Body of pancreas (tissue), 4 donors: ENCODE measurements at regions not wholly inside any gene's neighbourhood (a gene's known extent, or its start where the extent isn't known, plus 50 kb on each side); places are given as distances from the start of the nearest gene placed in this dataset.

Experiments
- ATAC-seq: fragments of 150-250 bp; one replicate; pipeline ENCODE4 v1.9.1; 2016
- DNase-seq, 4 donors: peaks; one replicate each; pipeline ENCODE4 v3.0.0-alpha.2; 2019
- H3K27ac ChIP-seq, 4 donors: fragments of 200-600 bp; sonication (generic); 1 replicate in 3 of 4; 2 replicates in 1 of 4; pipeline versions ENCODE4 v1.5.1 to v1.6.1; 2016 to 2019; ENCODE audit warnings: mild to moderate bottlenecking in 1 of 4, mixed read lengths in 1 of 4, moderate library complexity in 1 of 4
- H3K27me3 ChIP-seq, 2 donors: fragments of 200-600 bp; sonication (generic); one replicate each; pipeline ENCODE4 v1.6.0; 2016; ENCODE audit warnings: mild to moderate bottlenecking in 1 of 2
- H3K36me3 ChIP-seq, 2 donors: fragments of 200-600 bp; sonication (generic); replicated peaks in 1 of 2; 2 replicates each; pipeline ENCODE4 v1.5.1; 2016; ENCODE audit warnings: low read depth in 2 of 2; ENCODE audit not compliant: insufficient read depth in 1 of 2
- H3K4me1 ChIP-seq: fragments of 200-600 bp; sonication (generic); one replicate; pipeline ENCODE4 v1.6.0; 2016
- H3K4me3 ChIP-seq, 2 donors: fragments of 200-600 bp; sonication (generic); 1 replicate in 1 of 2; 2 replicates in 1 of 2; pipeline ENCODE4 v1.5.1; 2016 to 2019
- H3K9me3 ChIP-seq, 3 donors: fragments of 200-600 bp; sonication (generic); 1 replicate in 2 of 3; 2 replicates in 1 of 3; pipeline ENCODE4 v1.5.1; 2016
- POLR2A ChIP-seq, 3 donors: fragments of 450-650 bp; IDR thresholded peaks; one replicate each; pipeline ENCODE4 v1.6.1; 2016; ENCODE audit warnings: antibody characterized with exemption in 3 of 3, mild to moderate bottlenecking in 2 of 3
- WGBS, 2 donors: methylation state at CpG; one replicate each; pipeline ENCODE4 v1.1.5; 2017; 5-methylcytosine and 5-hydroxymethylcytosine counted together
- intact Hi-C: fragments of 100-400 bp; cut with DNase I; formaldehyde crosslinking; loops from one replicate; pipeline ENCODE4 v1.15.1; 2023
- TF ChIP-seq, protein P1 (sequence below), 7 experiments: fragments of 450-650 bp in 4 of 7; fragments of 200-600 bp in 3 of 7; sonication (generic) in 3 of 7; IDR thresholded peaks; one replicate each; pipeline ENCODE4 v1.5.1; 2016 to 2019; ENCODE audit warnings: antibody characterized with exemption in 7 of 7

DNA sequence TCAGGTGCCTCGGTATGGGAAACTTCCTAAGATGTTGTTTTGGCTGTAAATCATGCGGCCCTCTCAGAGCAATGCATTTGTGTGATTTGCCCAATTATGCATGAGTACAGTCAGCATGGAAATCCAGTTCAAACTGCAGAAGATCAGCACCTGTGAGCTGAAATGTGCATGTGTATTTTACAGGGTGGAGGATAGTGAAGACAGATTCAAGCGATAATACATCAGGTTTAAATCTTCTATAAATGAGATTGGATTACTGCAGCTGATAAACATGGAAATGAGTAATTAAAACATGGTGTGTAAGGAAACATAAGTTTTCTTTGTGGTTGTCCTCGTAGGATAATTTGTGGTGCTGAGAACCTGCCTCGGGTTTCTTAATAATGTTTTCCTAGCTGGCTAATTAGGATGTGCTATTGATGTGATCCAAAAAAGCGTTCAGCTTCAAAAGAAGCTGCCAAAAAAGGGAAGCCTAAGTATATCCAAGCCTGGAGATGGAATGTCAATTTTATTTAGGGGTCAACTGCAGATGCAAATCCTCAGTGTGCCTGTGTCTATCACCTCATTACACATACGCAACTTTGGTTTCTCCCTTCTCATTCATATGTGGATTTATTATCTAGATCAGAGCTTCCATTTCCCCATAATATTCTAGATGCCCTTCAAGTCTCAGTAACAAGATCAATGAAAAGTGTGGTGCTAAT is 117.1 kb upstream of the CCDC28A start:
- Histone ChIP-seq H3K36me3 (no peaks in the 10 kb centered on the region), H3K4me1 (no peaks in the 10 kb centered on the region), H3K9me3 (no peaks in the 10 kb centered on the region), H3K27ac (no peak overlapping the region), H3K27me3 (no peaks in the 10 kb centered on the region), H3K4me3 (no peak overlapping the region)
- 85 to 89% methylated on average over 7 of the region's 7 CpGs for WGBS, 2 donors
- intact Hi-C loops: no loop called here
- no peak for DNase-seq
- ATAC-seq: no peak
- TF ChIP-seq, protein P1, sequence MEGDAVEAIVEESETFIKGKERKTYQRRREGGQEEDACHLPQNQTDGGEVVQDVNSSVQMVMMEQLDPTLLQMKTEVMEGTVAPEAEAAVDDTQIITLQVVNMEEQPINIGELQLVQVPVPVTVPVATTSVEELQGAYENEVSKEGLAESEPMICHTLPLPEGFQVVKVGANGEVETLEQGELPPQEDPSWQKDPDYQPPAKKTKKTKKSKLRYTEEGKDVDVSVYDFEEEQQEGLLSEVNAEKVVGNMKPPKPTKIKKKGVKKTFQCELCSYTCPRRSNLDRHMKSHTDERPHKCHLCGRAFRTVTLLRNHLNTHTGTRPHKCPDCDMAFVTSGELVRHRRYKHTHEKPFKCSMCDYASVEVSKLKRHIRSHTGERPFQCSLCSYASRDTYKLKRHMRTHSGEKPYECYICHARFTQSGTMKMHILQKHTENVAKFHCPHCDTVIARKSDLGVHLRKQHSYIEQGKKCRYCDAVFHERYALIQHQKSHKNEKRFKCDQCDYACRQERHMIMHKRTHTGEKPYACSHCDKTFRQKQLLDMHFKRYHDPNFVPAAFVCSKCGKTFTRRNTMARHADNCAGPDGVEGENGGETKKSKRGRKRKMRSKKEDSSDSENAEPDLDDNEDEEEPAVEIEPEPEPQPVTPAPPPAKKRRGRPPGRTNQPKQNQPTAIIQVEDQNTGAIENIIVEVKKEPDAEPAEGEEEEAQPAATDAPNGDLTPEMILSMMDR (IDR thresholded peaks at IDR 0.05): no peak
- no peak for TF ChIP-seq POLR2A (IDR thresholded peaks at IDR 0.05)

DNA sequence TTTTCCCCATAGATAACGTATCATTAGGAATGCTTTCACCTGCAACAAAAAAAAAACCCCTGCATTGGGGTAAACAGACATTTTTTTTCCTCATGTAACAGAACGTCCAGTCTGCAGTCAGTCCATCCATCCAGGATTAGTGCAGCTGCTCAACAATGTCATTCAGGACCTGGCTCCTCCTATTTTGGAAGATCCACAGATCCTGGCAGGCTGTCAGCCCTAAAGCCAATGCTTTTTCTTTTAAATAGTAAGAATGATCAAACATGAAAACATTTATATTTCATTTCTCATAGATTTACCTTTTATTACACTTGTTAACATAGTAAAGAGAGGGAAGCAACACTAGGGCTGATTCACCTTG is 116.5 kb upstream of the CCDC28A start:
- no peaks in the 10 kb centered on the region for H3K4me1 ChIP-seq
- H3K9me3 ChIP-seq: no peaks in the 10 kb centered on the region
- TF ChIP-seq, protein P1 (IDR thresholded peaks at IDR 0.05): no peak
- TF ChIP-seq POLR2A (IDR thresholded peaks at IDR 0.05): no peak
- no peaks in the 10 kb centered on the region for H3K27me3 ChIP-seq
- DNase-seq (no peak), ATAC-seq (no peak)
- H3K36me3 ChIP-seq: no peaks in the 10 kb centered on the region
- 55 to 59% methylated on average over 2 of the region's 2 CpGs for WGBS, 2 donors
- H3K4me3 ChIP-seq: no peak overlapping the region
- intact Hi-C loops: no loop called here
- H3K27ac ChIP-seq: no peak overlapping the region

DNA sequence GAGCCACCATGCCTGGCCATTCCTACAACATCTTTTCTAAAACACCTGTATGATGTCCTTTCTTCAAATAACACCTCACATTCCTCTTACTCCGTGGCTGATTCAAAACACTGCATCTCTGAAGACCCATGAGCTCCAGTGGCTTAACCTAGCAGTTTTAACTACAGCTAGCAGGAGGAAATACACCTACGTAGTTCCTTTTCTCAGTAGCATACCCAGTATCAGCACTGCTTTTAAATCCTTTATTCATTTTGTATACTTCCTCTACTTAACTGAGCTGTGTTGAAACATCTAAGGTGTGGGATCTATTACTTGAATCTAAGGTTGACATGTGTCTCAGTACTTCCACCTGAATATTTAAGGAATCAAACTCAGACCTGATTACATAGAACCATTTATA is 113.6 kb upstream of the CCDC28A start:
- WGBS, 2 donors: 80 to 85% methylated on average over 2 of the region's 2 CpGs
- Histone ChIP-seq H3K27me3 (no peaks in the 10 kb centered on the region), H3K27ac (no peak overlapping the region), H3K4me1 (peaks cover 11% of the 10 kb centered on the region), H3K9me3 (no peaks in the 10 kb centered on the region), H3K4me3 (no peak overlapping the region), H3K36me3 (no peaks in the 10 kb centered on the region)
- TF ChIP-seq, protein P1 (IDR thresholded peaks at IDR 0.05): no peak
- no peak for TF ChIP-seq POLR2A (IDR thresholded peaks at IDR 0.05)
- DNase-seq: no peak
- intact Hi-C loops: no loop called here
- ATAC-seq: no peak

DNA sequence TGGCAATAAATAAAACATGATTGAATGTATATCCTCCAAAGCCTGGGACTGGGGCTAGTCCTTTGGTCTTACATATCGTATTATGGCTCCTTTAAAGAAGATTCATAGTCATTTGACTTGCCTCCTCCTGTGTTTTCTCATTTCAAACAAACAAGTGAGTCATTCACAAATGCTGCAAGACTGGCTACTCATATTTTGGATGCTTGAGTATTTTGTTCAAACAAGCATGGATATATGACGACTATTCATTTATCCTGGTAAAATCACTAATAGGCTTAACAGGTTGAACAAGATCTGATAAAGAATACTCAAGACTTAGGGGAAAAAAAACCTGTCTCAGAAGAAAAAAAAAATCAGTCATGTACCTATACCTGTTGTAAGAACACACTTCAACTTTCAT is 111.1 kb upstream of the CCDC28A start:
- Histone ChIP-seq H3K36me3 (no peaks in the 10 kb centered on the region), H3K27ac (no peak overlapping the region), H3K4me3 (no peak overlapping the region), H3K27me3 (no peaks in the 10 kb centered on the region), H3K4me1 (peaks cover 11% of the 10 kb centered on the region), H3K9me3 (no peaks in the 10 kb centered on the region)
- TF ChIP-seq POLR2A (IDR thresholded peaks at IDR 0.05): no peak
- TF ChIP-seq, protein P1 (IDR thresholded peaks at IDR 0.05): no peak
- intact Hi-C loops: no loop called here
- no peak for DNase-seq
- WGBS, 2 donors: 67 to 68% methylated on average over 2 of the region's 2 CpGs
- no peak for ATAC-seq

DNA sequence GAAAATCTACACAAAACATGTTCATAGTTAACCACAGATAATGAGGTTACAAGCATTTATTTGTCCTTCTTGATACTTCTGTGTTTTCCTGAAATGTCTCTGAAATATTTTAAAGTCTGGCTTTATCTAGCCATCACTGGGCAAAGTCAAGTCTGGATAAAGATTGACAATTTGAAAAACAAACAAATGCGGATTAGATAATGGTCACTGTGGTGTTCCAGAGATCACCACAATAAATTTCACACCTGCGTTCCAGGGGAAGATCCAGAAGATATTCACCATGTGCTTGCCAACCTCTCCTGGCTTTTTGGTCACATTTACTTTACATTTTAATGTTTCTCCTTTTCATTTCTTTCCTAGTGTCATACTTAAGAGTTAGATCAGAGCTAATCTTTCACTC is 109.7 kb upstream of the CCDC28A start:
- ATAC-seq (no peak), DNase-seq (no peak)
- Histone ChIP-seq H3K27me3 (no peaks in the 10 kb centered on the region), H3K9me3 (no peaks in the 10 kb centered on the region), H3K27ac (no peak overlapping the region), H3K4me1 (peaks cover 11% of the 10 kb centered on the region), H3K36me3 (no peaks in the 10 kb centered on the region), H3K4me3 (no peak overlapping the region)
- TF ChIP-seq POLR2A (IDR thresholded peaks at IDR 0.05): no peak
- TF ChIP-seq, protein P1 (IDR thresholded peaks at IDR 0.05): no peak
- 32 to 40% methylated on average over 2 of the region's 2 CpGs for WGBS, 2 donors
- intact Hi-C loops: no loop called here
